ENCODE measurements at regions not wholly inside any gene's neighbourhood (a gene's known extent, or its start where the extent isn't known, plus 50 kb on each side); places are given as distances from the start of the nearest gene placed in this dataset.

GRCh38 chr9:95763006-95763405 lies 112.5 kb upstream of the ERCC6L2 start:
- H3K27me3 ChIP-seq, result no peaks in the 10 kb centered on the region
- no peak overlapping the region for H3K27ac ChIP-seq
- no peaks in the 10 kb centered on the region for H3K9me3 ChIP-seq
- TF ChIP-seq CTCF (IDR thresholded peaks at IDR 0.05), result no peak
- H3K36me3 ChIP-seq, result no peaks in the 10 kb centered on the region
- no peaks in the 10 kb centered on the region for H3K4me1 ChIP-seq
- ATAC-seq (no peak), DNase-seq (no peak)
- intact Hi-C loops (cut with DNase I), result no loop called here
- H3K4me3 ChIP-seq, result no peak overlapping the region

GRCh38 chr9:95762322-95762721 lies 113.2 kb upstream of the ERCC6L2 start:
- ATAC-seq (no peak), DNase-seq (no peak)
- Histone ChIP-seq H3K27me3 (no peaks in the 10 kb centered on the region), H3K36me3 (no peaks in the 10 kb centered on the region), H3K27ac (no peak overlapping the region), H3K4me3 (no peak overlapping the region), H3K4me1 (no peaks in the 10 kb centered on the region), H3K9me3 (no peaks in the 10 kb centered on the region)
- no peak for TF ChIP-seq CTCF (IDR thresholded peaks at IDR 0.05)
- intact Hi-C loops (cut with DNase I), result no loop called here

GRCh38 chr9:95760791-95761190 lies 114.7 kb upstream of the ERCC6L2 start:
- no peak for ATAC-seq
- Histone ChIP-seq H3K4me3 (no peak overlapping the region), H3K4me1 (no peaks in the 10 kb centered on the region), H3K27me3 (no peaks in the 10 kb centered on the region), H3K9me3 (no peaks in the 10 kb centered on the region), H3K36me3 (no peaks in the 10 kb centered on the region), H3K27ac (no peak overlapping the region)
- intact Hi-C loops (cut with DNase I), result no loop called here
- DNase-seq, result no peak
- no peak for TF ChIP-seq CTCF (IDR thresholded peaks at IDR 0.05)

GRCh38 chr9:95757439-95757838 lies 118.1 kb upstream of the ERCC6L2 start:
- Histone ChIP-seq H3K27ac (no peak overlapping the region), H3K36me3 (no peaks in the 10 kb centered on the region), H3K4me1 (no peaks in the 10 kb centered on the region), H3K4me3 (no peak overlapping the region), H3K27me3 (peaks cover 0 to 7% of the 10 kb centered on the region in 2 donors), H3K9me3 (no peaks in the 10 kb centered on the region)
- ATAC-seq (no peak), DNase-seq (no peak)
- no peak for TF ChIP-seq CTCF (IDR thresholded peaks at IDR 0.05)
- intact Hi-C loops (cut with DNase I), result no loop called here

GRCh38 chr9:95756986-95757385 lies 118.5 kb upstream of the ERCC6L2 start:
- H3K4me1 ChIP-seq, result no peaks in the 10 kb centered on the region
- H3K27ac ChIP-seq, result no peak overlapping the region
- H3K27me3 ChIP-seq, result peaks cover 0 to 11% of the 10 kb centered on the region in 2 donors
- intact Hi-C loops (cut with DNase I), result no loop called here
- no peaks in the 10 kb centered on the region for H3K9me3 ChIP-seq
- no peaks in the 10 kb centered on the region for H3K36me3 ChIP-seq
- TF ChIP-seq CTCF (IDR thresholded peaks at IDR 0.05), result no peak
- DNase-seq (no peak), ATAC-seq (peak; percentile 35)
- H3K4me3 ChIP-seq, result no peak overlapping the region
